Epidermal melanocyte (primary cell): ENCODE measurements at regions not wholly inside any gene's neighbourhood (a gene's known extent, or its start where the extent isn't known, plus 50 kb on each side); places are given as distances from the start of the nearest gene placed in this dataset.
A peak's percentile ranks its signal among the peaks of the same experiment; 100 is the strongest.

Experiments used
- DNase-seq: peaks from one replicate; pipeline ENCODE4 v3.0.0; 2011; ENCODE audit warnings: low spot score; ENCODE audit not compliant: insufficient read length

- DNase-seq = no peak
These were observed 311.3 kb downstream of the TNS1 start for GRCh38 chr2:217691516-217691915.

- no peak for DNase-seq
These were observed 313.7 kb downstream of the TNS1 start for GRCh38 chr2:217689053-217689452.

GRCh38 chr2:217688494-217688893 is 314.3 kb downstream of the TNS1 start:
- no peak for DNase-seq

- DNase-seq = no peak
These were observed 315.0 kb downstream of the TNS1 start for GRCh38 chr2:217687771-217688170.

- DNase-seq = peak; percentile 33
These were observed 317.6 kb downstream of the TNS1 start for GRCh38 chr2:217685255-217685605.

DNA sequence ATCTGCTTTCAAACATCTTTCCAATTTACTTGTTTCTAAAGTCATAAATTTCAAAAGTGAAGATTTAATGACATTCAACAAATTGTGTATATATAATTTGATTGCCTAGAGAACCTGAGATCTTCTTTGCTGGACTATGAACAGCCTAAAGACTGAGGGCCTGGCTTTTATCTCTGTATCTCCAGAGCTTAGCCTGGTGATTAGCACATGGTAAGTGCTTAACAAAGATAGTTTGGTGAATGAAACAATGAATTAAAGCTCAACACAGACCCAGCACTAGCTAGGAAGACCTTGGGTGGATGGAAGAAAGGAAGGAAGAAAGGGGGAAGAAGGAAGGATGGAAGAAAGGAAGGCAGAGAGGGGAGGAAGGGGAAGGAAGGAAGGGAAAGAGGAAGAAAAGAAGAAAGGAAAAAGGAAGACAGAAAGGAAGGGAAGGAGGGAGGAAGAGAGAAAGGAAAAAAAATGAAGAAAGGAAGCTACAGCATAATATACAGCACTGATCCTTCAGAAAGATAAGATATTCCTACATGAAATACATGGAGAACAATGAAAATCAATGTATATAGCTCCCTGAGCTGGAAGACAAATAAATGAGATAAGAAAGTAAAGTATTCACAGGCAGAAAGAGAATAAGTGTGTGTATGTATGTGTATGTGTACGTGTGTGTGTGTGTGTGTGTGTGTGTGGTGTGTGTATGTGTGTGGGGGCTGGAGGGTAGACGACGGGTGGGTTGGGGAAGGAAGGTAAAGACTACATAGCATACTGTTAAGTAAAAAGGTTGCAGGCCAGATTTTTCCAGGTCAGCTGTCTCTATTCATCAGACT is 318.2 kb downstream of the TNS1 start:
- DNase-seq = no peak

GRCh38 chr2:217683106-217683870 is 319.5 kb downstream of the TNS1 start:
- DNase-seq = no peak

- no peak for DNase-seq
These were observed 321.0 kb downstream of the TNS1 start for GRCh38 chr2:217681791-217682190.

GRCh38 chr2:217680381-217680780 is 322.4 kb downstream of the TNS1 start:
- no peak for DNase-seq

GRCh38 chr2:217673627-217674026 is 329.2 kb downstream of the TNS1 start:
- DNase-seq = no peak

DNA sequence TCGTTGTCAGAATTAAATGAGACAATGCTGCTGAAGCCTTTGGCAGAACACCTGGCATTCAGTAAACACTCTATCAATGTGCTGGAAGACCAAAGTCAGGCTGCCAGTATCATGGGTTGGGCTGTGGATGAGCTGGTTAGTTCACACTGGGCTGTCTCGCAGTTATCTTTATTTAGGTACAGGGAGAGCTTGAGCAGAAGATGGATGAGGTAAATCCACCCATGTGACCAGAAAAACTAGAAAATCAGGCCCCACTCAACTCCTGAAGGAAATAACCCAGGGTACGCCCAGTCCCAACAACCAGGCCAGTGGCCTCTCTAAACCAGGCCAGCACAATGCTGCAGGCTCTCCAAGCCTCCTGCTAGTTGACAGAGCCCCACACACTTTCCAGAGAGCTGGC is 330.3 kb downstream of the TNS1 start:
- DNase-seq = no peak

- no peak for DNase-seq
These were observed 330.9 kb downstream of the TNS1 start for GRCh38 chr2:217671871-217672270.

GRCh38 chr2:217671075-217671474 is 331.7 kb downstream of the TNS1 start:
- DNase-seq = no peak

DNA sequence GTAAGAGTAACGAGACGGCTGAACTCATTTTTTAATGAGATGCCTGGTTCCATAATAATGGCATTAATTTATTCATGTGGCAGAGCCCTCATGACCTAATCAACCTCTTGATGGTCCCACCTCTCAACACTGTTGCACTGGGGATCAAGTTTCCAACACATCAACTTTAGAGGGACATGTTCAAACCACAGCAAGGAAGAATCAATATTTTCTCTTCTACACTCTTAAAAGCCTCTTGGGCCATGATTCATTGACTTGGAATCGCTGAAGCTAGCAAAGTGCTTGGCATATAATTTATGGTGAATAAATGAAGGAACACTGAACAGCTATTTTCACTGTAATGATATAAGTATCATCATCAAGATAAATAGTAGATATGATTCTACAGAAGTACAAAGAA is 333.0 kb downstream of the TNS1 start:
- DNase-seq = no peak

DNA sequence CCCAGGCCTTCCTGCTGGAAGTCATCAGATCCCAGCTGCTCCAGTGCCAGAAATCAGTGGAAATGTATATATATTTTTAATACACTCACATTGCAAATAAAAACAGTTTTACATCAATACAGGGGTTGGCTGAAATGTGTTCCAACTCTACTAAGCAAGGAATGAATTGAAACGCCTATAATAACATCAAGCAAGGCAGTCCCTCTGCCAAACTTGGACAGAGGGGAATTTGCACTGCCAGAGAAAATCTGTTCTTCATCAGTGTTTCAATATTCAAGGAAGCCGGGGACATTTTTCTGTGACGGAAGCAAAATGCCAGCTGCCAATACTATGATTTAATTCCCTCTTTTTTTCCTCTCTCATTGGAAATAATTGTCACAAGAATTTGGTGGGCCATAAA is 335.3 kb downstream of the TNS1 start:
- DNase-seq = no peak

GRCh38 chr2:217667035-217667434 is 335.8 kb downstream of the TNS1 start:
- DNase-seq = no peak

- no peak for DNase-seq
These were observed 336.5 kb downstream of the TNS1 start for GRCh38 chr2:217666338-217666737.

- DNase-seq = no peak
These were observed 338.0 kb downstream of the TNS1 start for GRCh38 chr2:217664761-217665160.

- no peak for DNase-seq
These were observed 339.7 kb downstream of the TNS1 start for GRCh38 chr2:217662984-217663602.

- DNase-seq = no peak
These were observed 341.4 kb downstream of the TNS1 start for GRCh38 chr2:217661378-217661777.

- DNase-seq = no peak
These were observed 342.4 kb downstream of the TNS1 start for GRCh38 chr2:217660423-217660822.

GRCh38 chr2:217658806-217659205 is 344.0 kb downstream of the TNS1 start:
- DNase-seq = no peak
